H1 (cell line): ENCODE measurements at regions not wholly inside any gene's neighbourhood (a gene's known extent, or its start where the extent isn't known, plus 50 kb on each side); places are given as distances from the start of the nearest gene placed in this dataset.

ENCODE experiments used
- CEBPB ChIP-seq: IDR thresholded peaks from 2 replicates; pipeline ENCODE4 v1.6.1; 2012; ENCODE audit warnings: low read depth, low read length
- CREB1 ChIP-seq: IDR thresholded peaks from 2 replicates; pipeline ENCODE4 v1.6.1; 2012; ENCODE audit warnings: inconsistent platforms
- CTBP2 ChIP-seq: IDR thresholded peaks from 2 replicates; pipeline ENCODE4 v1.7.0; 2011; ENCODE audit warnings: borderline replicate concordance, mild to moderate bottlenecking, moderate library complexity, mixed read lengths, low read length; ENCODE audit not compliant: insufficient read depth, insufficient read length
- E2F6 ChIP-seq: IDR thresholded peaks from 2 replicates; pipeline ENCODE4 v1.6.1; 2012; ENCODE audit warnings: inconsistent platforms
- JUND ChIP-seq: IDR thresholded peaks from 2 replicates; pipeline ENCODE4 v1.6.1; 2011; ENCODE audit warnings: mild to moderate bottlenecking, improper control_type of control experiment, low read length
- RAD21 ChIP-seq, 2 experiments: IDR thresholded peaks in 1 of 2; conservative IDR thresholded peaks in 1 of 2; 2 replicates each; pipeline ENCODE4 v1.6.1; 2011; ENCODE audit warnings: low read depth in 2 of 2, low read length in 2 of 2, improper control_type of control experiment in 1 of 2, inconsistent platforms in 1 of 2, mild to moderate bottlenecking in 1 of 2, moderate library complexity in 1 of 2
- SIN3A ChIP-seq, 2 experiments: IDR thresholded peaks in 1 of 2; conservative IDR thresholded peaks in 1 of 2; 2 replicates each; pipeline ENCODE4 v1.6.1; 2011 to 2012; ENCODE audit warnings: low read length in 2 of 2, improper control_type of control experiment in 1 of 2, low read depth in 1 of 2, mild to moderate bottlenecking in 1 of 2
- SP4 ChIP-seq: IDR thresholded peaks from 2 replicates; pipeline ENCODE4 v1.6.1; 2012; ENCODE audit warnings: low read length, inconsistent platforms
- TCF12 ChIP-seq: IDR thresholded peaks from 2 replicates; pipeline ENCODE4 v1.6.1; 2011; ENCODE audit warnings: low read depth, mild to moderate bottlenecking, low read length

- TF ChIP-seq E2F6: no peak
- no peak for TF ChIP-seq RAD21 (IDR thresholded peaks at IDR 0.05 in 1 of 2, conservative IDR thresholded peaks at IDR 0.05 in 1 of 2; ENCODE audit: low read depth in 2 of 2, low read length in 2 of 2)
- TF ChIP-seq TCF12: no peak
- no peak for TF ChIP-seq SP4
- TF ChIP-seq CTBP2: no peak
- no peak for TF ChIP-seq CEBPB
- no peak for TF ChIP-seq SIN3A (conservative IDR thresholded peaks at IDR 0.05 in 1 of 2, IDR thresholded peaks at IDR 0.05 in 1 of 2; ENCODE audit: low read depth in 1 of 2, low read length in 2 of 2)
- TF ChIP-seq CREB1: no peak
- no peak for TF ChIP-seq JUND
Measured at GRCh38 chr13:18948664-18949488, 232.7 kb downstream of the TUBA3C start (continued).
